ENCODE measurements at regions not wholly inside any gene's neighbourhood (a gene's known extent, or its start where the extent isn't known, plus 50 kb on each side); places are given as distances from the start of the nearest gene placed in this dataset.

DNA sequence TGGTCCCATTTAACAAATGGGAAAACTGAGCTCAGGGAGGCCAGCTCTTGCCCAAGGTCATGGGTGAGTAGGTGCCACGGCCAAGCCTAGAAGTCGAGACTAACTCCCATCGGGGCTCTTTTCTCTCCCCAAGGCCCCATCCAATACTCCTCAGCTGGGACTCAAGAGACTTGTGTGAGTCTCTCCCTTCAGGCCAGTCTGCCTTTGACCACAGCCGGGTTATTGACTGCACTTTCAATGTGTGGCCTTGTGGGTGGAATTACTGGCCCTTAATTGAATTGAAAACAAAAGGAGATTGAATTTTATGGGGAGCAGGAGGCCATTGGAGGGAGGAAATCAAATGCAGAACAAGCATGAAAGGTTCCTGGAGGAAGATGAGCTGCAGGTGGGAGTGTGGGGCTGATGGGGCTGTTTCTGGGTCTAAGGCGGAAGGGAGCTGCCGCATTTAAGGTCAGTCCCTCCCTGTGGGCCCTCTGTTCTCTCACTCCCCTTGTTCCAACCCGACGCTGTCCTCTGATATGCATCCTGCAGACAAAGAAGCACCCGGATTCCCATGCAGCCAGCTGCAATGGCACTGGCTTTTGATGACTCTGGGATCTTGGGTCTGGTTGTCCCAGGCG is 552.8 kb downstream of the MIAT start:
- Mint-ChIP-seq H3K27me3 (ENCODE audit: low read depth, unreplicated experiment) (peaks cover 2% of the 10 kb centered on the region), H3K9me3 (ENCODE audit: unreplicated experiment) (peaks cover 7% of the 10 kb centered on the region), H3K36me3 (ENCODE audit: low read depth, unreplicated experiment) (no peaks in the 10 kb centered on the region), H3K4me3 (ENCODE audit: unreplicated experiment) (no peak overlapping the region), H3K4me1 (ENCODE audit: low read depth, unreplicated experiment) (peaks cover 34% of the 10 kb centered on the region), H3K27ac (ENCODE audit: unreplicated experiment) (no peak overlapping the region)
- Histone ChIP-seq H3K4me3 (ENCODE audit: insufficient read depth, low read depth, low read length) (no peak overlapping the region), H3K4me2 (ENCODE audit: low read length) (no peak overlapping the region), H3K36me3 (ENCODE audit: insufficient read depth, low read length) (no peaks in the 10 kb centered on the region), H3K9ac (ENCODE audit: low read length) (no peak overlapping the region), H3K27me3 (ENCODE audit: insufficient read depth, low read length) (no peaks in the 10 kb centered on the region), H3K9me3 (ENCODE audit: insufficient read depth, low read depth, low read length) (no peaks in the 10 kb centered on the region), H3K4me1 (ENCODE audit: insufficient read depth, low read length) (peaks cover 40% of the 10 kb centered on the region), H3K27ac (ENCODE audit: low read depth, low read length) (no peak overlapping the region), H4K20me1 (ENCODE audit: insufficient read depth, low read length) (no peaks in the 10 kb centered on the region), H2AFZ (ENCODE audit: low read depth, low read length) (no peak overlapping the region), H3K79me2 (ENCODE audit: insufficient read depth, low read length) (no peaks in the 10 kb centered on the region)
- no peak for FAIRE-seq
- TF ChIP-seq EZH2 (IDR thresholded peaks at IDR 0.05; ENCODE audit: insufficient read depth, low read length) = no peak
- TF ChIP-seq, protein P1, sequence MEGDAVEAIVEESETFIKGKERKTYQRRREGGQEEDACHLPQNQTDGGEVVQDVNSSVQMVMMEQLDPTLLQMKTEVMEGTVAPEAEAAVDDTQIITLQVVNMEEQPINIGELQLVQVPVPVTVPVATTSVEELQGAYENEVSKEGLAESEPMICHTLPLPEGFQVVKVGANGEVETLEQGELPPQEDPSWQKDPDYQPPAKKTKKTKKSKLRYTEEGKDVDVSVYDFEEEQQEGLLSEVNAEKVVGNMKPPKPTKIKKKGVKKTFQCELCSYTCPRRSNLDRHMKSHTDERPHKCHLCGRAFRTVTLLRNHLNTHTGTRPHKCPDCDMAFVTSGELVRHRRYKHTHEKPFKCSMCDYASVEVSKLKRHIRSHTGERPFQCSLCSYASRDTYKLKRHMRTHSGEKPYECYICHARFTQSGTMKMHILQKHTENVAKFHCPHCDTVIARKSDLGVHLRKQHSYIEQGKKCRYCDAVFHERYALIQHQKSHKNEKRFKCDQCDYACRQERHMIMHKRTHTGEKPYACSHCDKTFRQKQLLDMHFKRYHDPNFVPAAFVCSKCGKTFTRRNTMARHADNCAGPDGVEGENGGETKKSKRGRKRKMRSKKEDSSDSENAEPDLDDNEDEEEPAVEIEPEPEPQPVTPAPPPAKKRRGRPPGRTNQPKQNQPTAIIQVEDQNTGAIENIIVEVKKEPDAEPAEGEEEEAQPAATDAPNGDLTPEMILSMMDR (IDR thresholded peaks at IDR 0.05; ENCODE audit: insufficient read depth, low read depth, low read length) = no peak
- DNase-seq (ENCODE audit: low read depth) = no peak

DNA sequence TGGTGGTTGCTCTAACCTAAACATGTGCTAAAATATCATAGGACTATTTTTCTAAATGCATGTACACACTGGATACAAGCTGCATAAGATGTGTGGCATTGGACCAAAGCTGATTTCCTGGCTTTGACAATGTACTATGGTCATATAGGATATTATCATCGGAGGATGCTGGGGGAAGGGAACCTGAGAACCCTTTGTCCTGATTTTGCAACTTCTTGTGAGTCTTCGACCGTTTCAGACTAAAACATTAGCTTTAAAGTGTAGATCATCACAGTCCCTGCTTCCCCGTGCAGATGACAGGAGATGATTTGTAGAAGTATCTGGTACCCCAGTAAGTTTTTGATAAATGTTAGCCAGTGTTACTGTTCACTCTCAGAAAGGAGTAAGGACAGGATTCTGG is 554.7 kb downstream of the MIAT start:
- TF ChIP-seq, protein P1 (IDR thresholded peaks at IDR 0.05; ENCODE audit: insufficient read depth, low read depth, low read length) = no peak
- TF ChIP-seq EZH2 (IDR thresholded peaks at IDR 0.05; ENCODE audit: insufficient read depth, low read length) = no peak
- H3K4me1 ChIP-seq (ENCODE audit: insufficient read depth, low read length) = peaks cover 29% of the 10 kb centered on the region
- FAIRE-seq (no peak), DNase-seq (ENCODE audit: low read depth) (no peak)
- H3K4me2 ChIP-seq (ENCODE audit: low read length) = peak overlapping the region; percentile 65
- no peaks in the 10 kb centered on the region for H4K20me1 ChIP-seq (ENCODE audit: insufficient read depth, low read length)
- Mint-ChIP-seq H3K4me1 (ENCODE audit: low read depth, unreplicated experiment) (peaks cover 26% of the 10 kb centered on the region), H3K36me3 (ENCODE audit: low read depth, unreplicated experiment) (no peaks in the 10 kb centered on the region), H3K4me3 (ENCODE audit: unreplicated experiment) (no peak overlapping the region), H3K9me3 (ENCODE audit: unreplicated experiment) (peaks cover 7% of the 10 kb centered on the region), H3K27me3 (ENCODE audit: low read depth, unreplicated experiment) (peaks cover 2% of the 10 kb centered on the region), H3K27ac (ENCODE audit: unreplicated experiment) (no peak overlapping the region)
- no peaks in the 10 kb centered on the region for H3K79me2 ChIP-seq (ENCODE audit: insufficient read depth, low read length)
- H3K27me3 ChIP-seq (ENCODE audit: insufficient read depth, low read length) = no peaks in the 10 kb centered on the region
- H3K36me3 ChIP-seq (ENCODE audit: insufficient read depth, low read length) = no peaks in the 10 kb centered on the region
- H2AFZ ChIP-seq (ENCODE audit: low read depth, low read length) = no peak overlapping the region
- peak overlapping the region; percentile 67 for H3K27ac ChIP-seq (ENCODE audit: low read depth, low read length)
- H3K9ac ChIP-seq (ENCODE audit: low read length) = peak overlapping the region; percentile 49
- no peak overlapping the region for H3K4me3 ChIP-seq (ENCODE audit: insufficient read depth, low read depth, low read length)
- H3K9me3 ChIP-seq (ENCODE audit: insufficient read depth, low read depth, low read length) = no peaks in the 10 kb centered on the region

DNA sequence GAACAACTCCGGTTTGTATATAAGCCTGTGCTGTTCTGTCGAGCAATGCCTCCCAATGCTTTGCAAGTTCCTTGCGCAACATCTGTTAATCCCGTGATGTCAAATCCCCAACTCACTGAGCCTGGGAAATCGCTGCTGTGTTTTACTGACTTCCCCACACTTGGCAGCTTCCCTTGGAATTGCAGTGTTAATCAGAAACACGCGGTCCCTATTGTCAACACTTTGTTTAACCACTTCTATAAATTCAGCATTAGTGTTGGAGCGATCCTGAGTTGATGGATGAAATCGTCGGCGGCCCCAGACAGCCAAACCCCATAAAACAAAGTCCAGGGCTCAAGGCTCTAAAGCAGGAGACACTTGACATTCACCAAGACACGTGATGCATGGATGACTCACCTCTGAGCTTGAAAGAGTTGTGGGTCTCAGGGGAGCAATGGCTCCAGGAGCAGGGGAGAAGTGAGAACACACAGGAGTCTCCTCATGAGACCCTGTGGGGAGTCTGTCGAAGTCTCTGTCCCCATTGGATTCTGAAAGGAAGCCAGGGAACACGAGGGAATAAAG is 555.3 kb downstream of the MIAT start:
- peak; percentile 100 for DNase-seq (ENCODE audit: low read depth)
- TF ChIP-seq, protein P1 (IDR thresholded peaks at IDR 0.05; ENCODE audit: insufficient read depth, low read depth, low read length) = no peak
- TF ChIP-seq EZH2 (IDR thresholded peaks at IDR 0.05; ENCODE audit: insufficient read depth, low read length) = no peak
- peak overlapping the region; percentile 67 for H3K27ac ChIP-seq (ENCODE audit: low read depth, low read length)
- Mint-ChIP-seq H3K4me3 (ENCODE audit: unreplicated experiment) (no peak overlapping the region), H3K9me3 (ENCODE audit: unreplicated experiment) (peaks cover 7% of the 10 kb centered on the region), H3K36me3 (ENCODE audit: low read depth, unreplicated experiment) (peaks cover 4% of the 10 kb centered on the region), H3K4me1 (ENCODE audit: low read depth, unreplicated experiment) (peaks cover 24% of the 10 kb centered on the region), H3K27ac (ENCODE audit: unreplicated experiment) (peak overlapping the region; percentile 16), H3K27me3 (ENCODE audit: low read depth, unreplicated experiment) (peaks cover 2% of the 10 kb centered on the region)
- H4K20me1 ChIP-seq (ENCODE audit: insufficient read depth, low read length) = no peaks in the 10 kb centered on the region
- no peaks in the 10 kb centered on the region for H3K9me3 ChIP-seq (ENCODE audit: insufficient read depth, low read depth, low read length)
- H2AFZ ChIP-seq (ENCODE audit: low read depth, low read length) = no peak overlapping the region
- FAIRE-seq = peak; percentile 99
- H3K79me2 ChIP-seq (ENCODE audit: insufficient read depth, low read length) = no peaks in the 10 kb centered on the region
- H3K4me1 ChIP-seq (ENCODE audit: insufficient read depth, low read length) = peaks cover 24% of the 10 kb centered on the region
- H3K9ac ChIP-seq (ENCODE audit: low read length) = peak overlapping the region; percentile 49
- no peaks in the 10 kb centered on the region for H3K27me3 ChIP-seq (ENCODE audit: insufficient read depth, low read length)
- no peak overlapping the region for H3K4me3 ChIP-seq (ENCODE audit: insufficient read depth, low read depth, low read length)
- H3K36me3 ChIP-seq (ENCODE audit: insufficient read depth, low read length) = no peaks in the 10 kb centered on the region
- peak overlapping the region; percentile 65 for H3K4me2 ChIP-seq (ENCODE audit: low read length)

Data from astrocyte (in vitro differentiated cells and primary cell).